K562 (cell line): ENCODE measurements at regions not wholly inside any gene's neighbourhood (a gene's known extent, or its start where the extent isn't known, plus 50 kb on each side); places are given as distances from the start of the nearest gene placed in this dataset.

Experiments
- HNRNPH1 ChIP-seq: fragments of 200-400 bp; formaldehyde crosslinking; optimal IDR thresholded peaks from 2 replicates; pipeline ENCODE3; 2017; ENCODE audit warnings: low read depth, mild to moderate bottlenecking, low read length, moderate library complexity
- MEIS2 ChIP-seq: fragments of 450-650 bp; IDR thresholded peaks from 2 replicates; pipeline ENCODE4 v1.6.1; 2014; ENCODE audit warnings: mild to moderate bottlenecking; ENCODE audit not compliant: partially characterized antibody
- POLR2AphosphoS5 ChIP-seq: IDR thresholded peaks from 2 replicates; pipeline ENCODE4 v1.6.1; 2011; ENCODE audit warnings: mild to moderate bottlenecking, low read depth, low read length, moderate library complexity; ENCODE audit not compliant: control insufficient read depth, insufficient read depth
- SP1 ChIP-seq: sonication (generic); formaldehyde crosslinking; IDR thresholded peaks from 2 replicates; pipeline ENCODE4 v1.8.1; 2022; ENCODE audit warnings: mild to moderate bottlenecking, missing genetic modification reagents
- TF ChIP-seq, protein P1 (sequence below), 3 experiments: IDR thresholded peaks in 2 of 3; conservative IDR thresholded peaks in 1 of 3; 2 replicates each; pipeline ENCODE4 v1.5.1; 2011 to 2012; ENCODE audit warnings: low read length in 3 of 3, mild to moderate bottlenecking in 3 of 3, control low read depth in 2 of 3, improper control_type of control experiment in 1 of 3, inconsistent platforms in 1 of 3, low read depth in 1 of 3, mixed read lengths in 1 of 3, moderate library complexity in 1 of 3; ENCODE audit not compliant: insufficient read depth in 2 of 3
- TF ChIP-seq, protein P2 (sequence below): fragments of 450-650 bp; formaldehyde crosslinking; IDR thresholded peaks from 2 replicates; pipeline ENCODE4 v1.4.0; 2022; ENCODE audit warnings: missing genetic modification characterization
- TF ChIP-seq, protein P3 (sequence below): sonication (generic); formaldehyde crosslinking; IDR thresholded peaks from 2 replicates; pipeline ENCODE4 v1.8.1; 2023; ENCODE audit warnings: mild to moderate bottlenecking, missing genetic modification reagents
- TF ChIP-seq, protein P4 (sequence below): sonication (generic); formaldehyde crosslinking; IDR thresholded peaks from 2 replicates; pipeline ENCODE4 v1.8.0; 2022; ENCODE audit warnings: mild to moderate bottlenecking, low read depth, missing genetic modification reagents

DNA sequence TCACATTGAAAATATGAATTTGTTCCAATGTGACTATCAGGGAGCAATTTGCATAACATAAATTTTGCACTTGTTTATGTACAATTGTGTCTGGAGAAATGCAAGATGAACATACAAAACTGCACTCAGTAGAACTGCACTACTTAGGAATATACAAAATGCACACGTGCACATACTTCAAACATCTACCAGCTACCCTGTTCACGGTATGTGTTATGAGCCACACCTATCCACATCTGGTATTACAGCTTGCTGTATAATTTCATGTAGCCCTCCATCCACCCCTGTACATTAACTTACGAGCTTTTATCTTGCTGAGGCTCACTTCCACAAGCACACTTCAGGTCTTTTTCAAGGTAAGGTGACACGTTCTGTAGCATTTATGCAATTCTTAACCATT, 373.5 kb upstream of the ZEB2 start:
- TF ChIP-seq, protein P1, sequence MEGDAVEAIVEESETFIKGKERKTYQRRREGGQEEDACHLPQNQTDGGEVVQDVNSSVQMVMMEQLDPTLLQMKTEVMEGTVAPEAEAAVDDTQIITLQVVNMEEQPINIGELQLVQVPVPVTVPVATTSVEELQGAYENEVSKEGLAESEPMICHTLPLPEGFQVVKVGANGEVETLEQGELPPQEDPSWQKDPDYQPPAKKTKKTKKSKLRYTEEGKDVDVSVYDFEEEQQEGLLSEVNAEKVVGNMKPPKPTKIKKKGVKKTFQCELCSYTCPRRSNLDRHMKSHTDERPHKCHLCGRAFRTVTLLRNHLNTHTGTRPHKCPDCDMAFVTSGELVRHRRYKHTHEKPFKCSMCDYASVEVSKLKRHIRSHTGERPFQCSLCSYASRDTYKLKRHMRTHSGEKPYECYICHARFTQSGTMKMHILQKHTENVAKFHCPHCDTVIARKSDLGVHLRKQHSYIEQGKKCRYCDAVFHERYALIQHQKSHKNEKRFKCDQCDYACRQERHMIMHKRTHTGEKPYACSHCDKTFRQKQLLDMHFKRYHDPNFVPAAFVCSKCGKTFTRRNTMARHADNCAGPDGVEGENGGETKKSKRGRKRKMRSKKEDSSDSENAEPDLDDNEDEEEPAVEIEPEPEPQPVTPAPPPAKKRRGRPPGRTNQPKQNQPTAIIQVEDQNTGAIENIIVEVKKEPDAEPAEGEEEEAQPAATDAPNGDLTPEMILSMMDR (IDR thresholded peaks at IDR 0.05 in 2 of 3, conservative IDR thresholded peaks at IDR 0.05 in 1 of 3; ENCODE audit: insufficient read depth in 2 of 3, low read depth in 1 of 3, low read length in 3 of 3): no peak
- TF ChIP-seq, protein P2, sequence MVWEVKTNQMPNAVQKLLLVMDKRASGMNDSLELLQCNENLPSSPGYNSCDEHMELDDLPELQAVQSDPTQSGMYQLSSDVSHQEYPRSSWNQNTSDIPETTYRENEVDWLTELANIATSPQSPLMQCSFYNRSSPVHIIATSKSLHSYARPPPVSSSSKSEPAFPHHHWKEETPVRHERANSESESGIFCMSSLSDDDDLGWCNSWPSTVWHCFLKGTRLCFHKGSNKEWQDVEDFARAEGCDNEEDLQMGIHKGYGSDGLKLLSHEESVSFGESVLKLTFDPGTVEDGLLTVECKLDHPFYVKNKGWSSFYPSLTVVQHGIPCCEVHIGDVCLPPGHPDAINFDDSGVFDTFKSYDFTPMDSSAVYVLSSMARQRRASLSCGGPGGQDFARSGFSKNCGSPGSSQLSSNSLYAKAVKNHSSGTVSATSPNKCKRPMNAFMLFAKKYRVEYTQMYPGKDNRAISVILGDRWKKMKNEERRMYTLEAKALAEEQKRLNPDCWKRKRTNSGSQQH: no peak
- TF ChIP-seq, protein P3, sequence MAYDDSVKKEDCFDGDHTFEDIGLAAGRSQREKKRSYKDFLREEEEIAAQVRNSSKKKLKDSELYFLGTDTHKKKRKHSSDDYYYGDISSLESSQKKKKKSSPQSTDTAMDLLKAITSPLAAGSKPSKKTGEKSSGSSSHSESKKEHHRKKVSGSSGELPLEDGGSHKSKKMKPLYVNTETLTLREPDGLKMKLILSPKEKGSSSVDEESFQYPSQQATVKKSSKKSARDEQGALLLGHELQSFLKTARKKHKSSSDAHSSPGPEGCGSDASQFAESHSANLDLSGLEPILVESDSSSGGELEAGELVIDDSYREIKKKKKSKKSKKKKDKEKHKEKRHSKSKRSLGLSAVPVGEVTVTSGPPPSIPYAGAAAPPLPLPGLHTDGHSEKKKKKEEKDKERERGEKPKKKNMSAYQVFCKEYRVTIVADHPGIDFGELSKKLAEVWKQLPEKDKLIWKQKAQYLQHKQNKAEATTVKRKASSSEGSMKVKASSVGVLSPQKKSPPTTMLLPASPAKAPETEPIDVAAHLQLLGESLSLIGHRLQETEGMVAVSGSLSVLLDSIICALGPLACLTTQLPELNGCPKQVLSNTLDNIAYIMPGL (CRISPR knock-in tag): no peak
- TF ChIP-seq SP1 (CRISPR knock-in tag) (no peak), MEIS2 (no peak), HNRNPH1 (no peak), POLR2AphosphoS5 (no peak)
- TF ChIP-seq, protein P4, sequence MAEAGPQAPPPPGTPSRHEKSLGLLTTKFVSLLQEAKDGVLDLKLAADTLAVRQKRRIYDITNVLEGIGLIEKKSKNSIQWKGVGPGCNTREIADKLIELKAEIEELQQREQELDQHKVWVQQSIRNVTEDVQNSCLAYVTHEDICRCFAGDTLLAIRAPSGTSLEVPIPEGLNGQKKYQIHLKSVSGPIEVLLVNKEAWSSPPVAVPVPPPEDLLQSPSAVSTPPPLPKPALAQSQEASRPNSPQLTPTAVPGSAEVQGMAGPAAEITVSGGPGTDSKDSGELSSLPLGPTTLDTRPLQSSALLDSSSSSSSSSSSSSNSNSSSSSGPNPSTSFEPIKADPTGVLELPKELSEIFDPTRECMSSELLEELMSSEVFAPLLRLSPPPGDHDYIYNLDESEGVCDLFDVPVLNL (CRISPR knock-in tag): no peak
